Peyer's patch (tissue), 4 donors: ENCODE measurements at regions not wholly inside any gene's neighbourhood (a gene's known extent, or its start where the extent isn't known, plus 50 kb on each side); places are given as distances from the start of the nearest gene placed in this dataset.

Experiments
- CTCF ChIP-seq, 6 experiments: fragments of 450-650 bp in 4 of 6; fragments of 200-600 bp in 2 of 6; sonication (generic) in 1 of 6; IDR thresholded peaks; one replicate each; pipeline ENCODE4 v1.5.1; 2017 to 2019; ENCODE audit warnings: antibody characterized with exemption in 6 of 6, mild to moderate bottlenecking in 3 of 6, moderate library complexity in 1 of 6
- POLR2A ChIP-seq, 2 donors: fragments of 450-650 bp; IDR thresholded peaks; one replicate each; pipeline ENCODE4 v1.5.1; 2017; ENCODE audit warnings: antibody characterized with exemption in 2 of 2, mild to moderate bottlenecking in 2 of 2, moderate library complexity in 2 of 2

GRCh38 chr4:166169111-166169510 is 296.1 kb downstream of the TLL1 start:
- TF ChIP-seq CTCF (IDR thresholded peaks at IDR 0.05) (no peak), POLR2A (IDR thresholded peaks at IDR 0.05) (no peak)
